HCT116 (cell line): ENCODE measurements at regions not wholly inside any gene's neighbourhood (a gene's known extent, or its start where the extent isn't known, plus 50 kb on each side); places are given as distances from the start of the nearest gene placed in this dataset.

Experiments
- CBX3 ChIP-seq: IDR thresholded peaks from 2 replicates; pipeline ENCODE4 v1.6.1; 2012; ENCODE audit warnings: low read depth
- CEBPB ChIP-seq: IDR thresholded peaks from 2 replicates; pipeline ENCODE4 v1.6.1; 2012; ENCODE audit warnings: low read depth
- EZH2 ChIP-seq: fragments of 200-600 bp; sonication (generic); IDR thresholded peaks from 2 replicates; pipeline ENCODE4 v1.6.1; 2017; ENCODE audit warnings: antibody characterized with exemption, mixed run types
- EZH2phosphoT487 ChIP-seq: fragments of 200-600 bp; IDR thresholded peaks from 2 replicates; pipeline ENCODE4 v1.6.1; 2018; ENCODE audit warnings: antibody characterized with exemption, borderline replicate concordance
- POLR2A ChIP-seq: IDR thresholded peaks from 2 replicates; pipeline ENCODE4 v1.7.0; 2011; ENCODE audit warnings: borderline replicate concordance; ENCODE audit not compliant: insufficient read depth, insufficient read length; ENCODE audit errors: extremely low read depth
- POLR2AphosphoS5 ChIP-seq: IDR thresholded peaks from 2 replicates; pipeline ENCODE4 v1.6.1; 2011; ENCODE audit warnings: mild to moderate bottlenecking, low read depth, low read length, moderate library complexity
- YY1 ChIP-seq: IDR thresholded peaks from 2 replicates; pipeline ENCODE4 v1.6.1; 2011; ENCODE audit warnings: low read length, low read depth, moderate library complexity, mild to moderate bottlenecking; ENCODE audit not compliant: insufficient replicate concordance; ENCODE audit errors: extremely low read depth
- TF ChIP-seq, protein P1 (sequence below), 3 experiments: fragments of 200-600 bp in 1 of 3; sonication (generic) in 1 of 3; IDR thresholded peaks in 2 of 3; conservative IDR thresholded peaks in 1 of 3; 2 replicates each; pipeline ENCODE4 v1.5.1; 2012 to 2017; ENCODE audit warnings: low read depth in 2 of 3, low read length in 2 of 3, antibody characterized with exemption in 1 of 3, borderline replicate concordance in 1 of 3, control low read depth in 1 of 3, mild to moderate bottlenecking in 1 of 3, mixed read lengths in 1 of 3, mixed run types in 1 of 3, moderate library complexity in 1 of 3; ENCODE audit not compliant: insufficient read depth in 1 of 3
- TF ChIP-seq, protein P2 (sequence below): IDR thresholded peaks from 2 replicates; pipeline ENCODE4 v1.6.1; 2012; ENCODE audit warnings: low read depth
- TF ChIP-seq, protein P3 (sequence below): IDR thresholded peaks from 2 replicates; pipeline ENCODE4 v1.6.1; 2012
- TF ChIP-seq, protein P4 (sequence below): IDR thresholded peaks from 2 replicates; pipeline ENCODE4 v1.6.1; 2011; ENCODE audit warnings: mild to moderate bottlenecking, low read length, moderate library complexity; ENCODE audit not compliant: insufficient replicate concordance; ENCODE audit errors: extremely low read depth

DNA sequence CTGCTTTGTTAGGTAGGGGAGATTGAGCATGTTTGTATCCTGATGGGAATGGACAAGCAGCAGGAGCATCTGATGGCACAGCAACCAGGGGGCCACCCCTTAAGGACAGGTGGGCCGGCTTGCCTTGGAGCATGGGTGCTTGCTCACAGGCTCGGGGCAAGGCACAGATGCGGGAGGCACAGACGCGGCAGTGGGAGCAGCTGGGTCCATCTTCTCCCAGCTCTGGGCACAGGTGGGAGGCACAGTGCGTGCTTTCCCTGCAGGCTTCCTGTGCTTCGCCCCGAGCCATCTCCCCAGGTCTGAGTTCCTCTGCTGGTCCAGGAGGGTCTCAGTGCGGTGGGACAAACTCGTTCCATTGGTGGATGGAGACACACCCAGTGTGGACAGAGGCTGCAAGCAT, 73.6 kb upstream of the BHLHE23 start:
- TF ChIP-seq EZH2 (no peak), POLR2AphosphoS5 (no peak), POLR2A (no peak), CEBPB (no peak), EZH2phosphoT487 (no peak), CBX3 (no peak), YY1 (no peak)
- TF ChIP-seq, protein P1, sequence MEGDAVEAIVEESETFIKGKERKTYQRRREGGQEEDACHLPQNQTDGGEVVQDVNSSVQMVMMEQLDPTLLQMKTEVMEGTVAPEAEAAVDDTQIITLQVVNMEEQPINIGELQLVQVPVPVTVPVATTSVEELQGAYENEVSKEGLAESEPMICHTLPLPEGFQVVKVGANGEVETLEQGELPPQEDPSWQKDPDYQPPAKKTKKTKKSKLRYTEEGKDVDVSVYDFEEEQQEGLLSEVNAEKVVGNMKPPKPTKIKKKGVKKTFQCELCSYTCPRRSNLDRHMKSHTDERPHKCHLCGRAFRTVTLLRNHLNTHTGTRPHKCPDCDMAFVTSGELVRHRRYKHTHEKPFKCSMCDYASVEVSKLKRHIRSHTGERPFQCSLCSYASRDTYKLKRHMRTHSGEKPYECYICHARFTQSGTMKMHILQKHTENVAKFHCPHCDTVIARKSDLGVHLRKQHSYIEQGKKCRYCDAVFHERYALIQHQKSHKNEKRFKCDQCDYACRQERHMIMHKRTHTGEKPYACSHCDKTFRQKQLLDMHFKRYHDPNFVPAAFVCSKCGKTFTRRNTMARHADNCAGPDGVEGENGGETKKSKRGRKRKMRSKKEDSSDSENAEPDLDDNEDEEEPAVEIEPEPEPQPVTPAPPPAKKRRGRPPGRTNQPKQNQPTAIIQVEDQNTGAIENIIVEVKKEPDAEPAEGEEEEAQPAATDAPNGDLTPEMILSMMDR (IDR thresholded peaks at IDR 0.05 in 2 of 3, conservative IDR thresholded peaks at IDR 0.05 in 1 of 3; ENCODE audit: borderline replicate concordance in 1 of 3, insufficient read depth in 1 of 3, low read depth in 2 of 3, low read length in 2 of 3), result no peak
- TF ChIP-seq, protein P2, sequence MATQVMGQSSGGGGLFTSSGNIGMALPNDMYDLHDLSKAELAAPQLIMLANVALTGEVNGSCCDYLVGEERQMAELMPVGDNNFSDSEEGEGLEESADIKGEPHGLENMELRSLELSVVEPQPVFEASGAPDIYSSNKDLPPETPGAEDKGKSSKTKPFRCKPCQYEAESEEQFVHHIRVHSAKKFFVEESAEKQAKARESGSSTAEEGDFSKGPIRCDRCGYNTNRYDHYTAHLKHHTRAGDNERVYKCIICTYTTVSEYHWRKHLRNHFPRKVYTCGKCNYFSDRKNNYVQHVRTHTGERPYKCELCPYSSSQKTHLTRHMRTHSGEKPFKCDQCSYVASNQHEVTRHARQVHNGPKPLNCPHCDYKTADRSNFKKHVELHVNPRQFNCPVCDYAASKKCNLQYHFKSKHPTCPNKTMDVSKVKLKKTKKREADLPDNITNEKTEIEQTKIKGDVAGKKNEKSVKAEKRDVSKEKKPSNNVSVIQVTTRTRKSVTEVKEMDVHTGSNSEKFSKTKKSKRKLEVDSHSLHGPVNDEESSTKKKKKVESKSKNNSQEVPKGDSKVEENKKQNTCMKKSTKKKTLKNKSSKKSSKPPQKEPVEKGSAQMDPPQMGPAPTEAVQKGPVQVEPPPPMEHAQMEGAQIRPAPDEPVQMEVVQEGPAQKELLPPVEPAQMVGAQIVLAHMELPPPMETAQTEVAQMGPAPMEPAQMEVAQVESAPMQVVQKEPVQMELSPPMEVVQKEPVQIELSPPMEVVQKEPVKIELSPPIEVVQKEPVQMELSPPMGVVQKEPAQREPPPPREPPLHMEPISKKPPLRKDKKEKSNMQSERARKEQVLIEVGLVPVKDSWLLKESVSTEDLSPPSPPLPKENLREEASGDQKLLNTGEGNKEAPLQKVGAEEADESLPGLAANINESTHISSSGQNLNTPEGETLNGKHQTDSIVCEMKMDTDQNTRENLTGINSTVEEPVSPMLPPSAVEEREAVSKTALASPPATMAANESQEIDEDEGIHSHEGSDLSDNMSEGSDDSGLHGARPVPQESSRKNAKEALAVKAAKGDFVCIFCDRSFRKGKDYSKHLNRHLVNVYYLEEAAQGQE, result no peak
- TF ChIP-seq, protein P3, sequence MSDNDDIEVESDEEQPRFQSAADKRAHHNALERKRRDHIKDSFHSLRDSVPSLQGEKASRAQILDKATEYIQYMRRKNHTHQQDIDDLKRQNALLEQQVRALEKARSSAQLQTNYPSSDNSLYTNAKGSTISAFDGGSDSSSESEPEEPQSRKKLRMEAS, result no peak
- TF ChIP-seq, protein P4, sequence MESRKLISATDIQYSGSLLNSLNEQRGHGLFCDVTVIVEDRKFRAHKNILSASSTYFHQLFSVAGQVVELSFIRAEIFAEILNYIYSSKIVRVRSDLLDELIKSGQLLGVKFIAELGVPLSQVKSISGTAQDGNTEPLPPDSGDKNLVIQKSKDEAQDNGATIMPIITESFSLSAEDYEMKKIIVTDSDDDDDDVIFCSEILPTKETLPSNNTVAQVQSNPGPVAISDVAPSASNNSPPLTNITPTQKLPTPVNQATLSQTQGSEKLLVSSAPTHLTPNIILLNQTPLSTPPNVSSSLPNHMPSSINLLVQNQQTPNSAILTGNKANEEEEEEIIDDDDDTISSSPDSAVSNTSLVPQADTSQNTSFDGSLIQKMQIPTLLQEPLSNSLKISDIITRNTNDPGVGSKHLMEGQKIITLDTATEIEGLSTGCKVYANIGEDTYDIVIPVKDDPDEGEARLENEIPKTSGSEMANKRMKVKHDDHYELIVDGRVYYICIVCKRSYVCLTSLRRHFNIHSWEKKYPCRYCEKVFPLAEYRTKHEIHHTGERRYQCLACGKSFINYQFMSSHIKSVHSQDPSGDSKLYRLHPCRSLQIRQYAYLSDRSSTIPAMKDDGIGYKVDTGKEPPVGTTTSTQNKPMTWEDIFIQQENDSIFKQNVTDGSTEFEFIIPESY, result no peak
